HG02840 (cell line): ENCODE measurements at regions not wholly inside any gene's neighbourhood (a gene's known extent, or its start where the extent isn't known, plus 50 kb on each side); places are given as distances from the start of the nearest gene placed in this dataset.

Experiments used
- ATAC-seq: cut with Tn5 transposase; IDR thresholded peaks from one replicate; pipeline ENCODE4 v1.9.1; 2021; ENCODE audit warnings: mild to moderate bottlenecking, moderate library complexity, moderate number of reproducible peaks; ENCODE audit not compliant: unreplicated experiment, low FRiP score

- no peak for ATAC-seq
These were observed 467.7 kb upstream of the ID2 start for GRCh38 chr2:8214036-8214615.

GRCh38 chr2:8215159-8215863, 466.5 kb upstream of the ID2 start:
- peak; percentile 79 for ATAC-seq

GRCh38 chr2:8215982-8216381, 465.9 kb upstream of the ID2 start:
- no peak for ATAC-seq

GRCh38 chr2:8216397-8216796, 465.5 kb upstream of the ID2 start:
- ATAC-seq: no peak

GRCh38 chr2:8217468-8218030, 464.3 kb upstream of the ID2 start:
- ATAC-seq: no peak

GRCh38 chr2:8219096-8219495, 462.8 kb upstream of the ID2 start:
- ATAC-seq: no peak

- ATAC-seq: no peak
These were observed 462.1 kb upstream of the ID2 start for GRCh38 chr2:8219631-8220355.

GRCh38 chr2:8222979-8223694, 458.7 kb upstream of the ID2 start:
- ATAC-seq: no peak

GRCh38 chr2:8223695-8224346, 458.0 kb upstream of the ID2 start:
- no peak for ATAC-seq

- ATAC-seq: no peak
These were observed 457.3 kb upstream of the ID2 start for GRCh38 chr2:8224347-8225190.

GRCh38 chr2:8225266-8225665, 456.6 kb upstream of the ID2 start:
- no peak for ATAC-seq

GRCh38 chr2:8225798-8226197, 456.1 kb upstream of the ID2 start:
- no peak for ATAC-seq

- ATAC-seq: peak; percentile 71
These were observed 452.3 kb upstream of the ID2 start for GRCh38 chr2:8229546-8229986.

- no peak for ATAC-seq
These were observed 451.4 kb upstream of the ID2 start for GRCh38 chr2:8230466-8230865.

- ATAC-seq: no peak
These were observed 450.0 kb upstream of the ID2 start for GRCh38 chr2:8231902-8232301.

GRCh38 chr2:8232871-8233270, 449.0 kb upstream of the ID2 start:
- ATAC-seq: no peak

GRCh38 chr2:8234253-8234652, 447.6 kb upstream of the ID2 start:
- ATAC-seq: peak; percentile 39

- ATAC-seq: peak; percentile 88
These were observed 447.0 kb upstream of the ID2 start for GRCh38 chr2:8234757-8235374.

- no peak for ATAC-seq
These were observed 446.4 kb upstream of the ID2 start for GRCh38 chr2:8235419-8235818.
